A673 (cell line): ENCODE measurements at regions not wholly inside any gene's neighbourhood (a gene's known extent, or its start where the extent isn't known, plus 50 kb on each side); places are given as distances from the start of the nearest gene placed in this dataset.

ENCODE experiments used
- BruUV-seq: library from RNA; stranded (reverse); fragments of 400-500 nt; replicated peaks from 2 replicates; lab custom pipeline; 2021; lab: Mats Ljungman, UMichigan
- CTCF ChIA-PET: fragments of 300-600 bp; sonication (Branson Sonifier 250); formaldehyde crosslinking; loops from one replicate; lab custom pipeline; 2022; ENCODE audit warnings: antibody characterized with exemption; lab: Charles Lee
- POLR2A ChIA-PET: fragments of 300-600 bp; sonication (Branson Sonifier 250); formaldehyde crosslinking; loops from one replicate; lab custom pipeline; 2022; ENCODE audit warnings: antibody characterized with exemption; ENCODE audit not compliant: low non-redundant PET; lab: Charles Lee
- DNase-seq: peaks from one replicate; pipeline ENCODE4 v3.0.0-alpha.2; 2015; ENCODE audit warnings: low spot score
- H3K27ac ChIP-seq: fragments of 200-600 bp; sonication (generic); 2 replicates; pipeline ENCODE4 v1.5.1; 2016; ENCODE audit warnings: mixed run types, low read depth, mild to moderate bottlenecking, mixed read lengths, antibody characterized with exemption, low read length; ENCODE audit not compliant: poor library complexity, severe bottlenecking
- H3K27me3 ChIP-seq: fragments of 200-600 bp; sonication (generic); replicated peaks from 2 replicates; pipeline ENCODE4 v1.6.1; 2017; ENCODE audit warnings: mixed run types, low read depth, mild to moderate bottlenecking, mixed read lengths, antibody characterized with exemption, low read length; ENCODE audit not compliant: insufficient read depth, poor library complexity
- H3K36me3 ChIP-seq: fragments of 200-600 bp; sonication (generic); 2 replicates; pipeline ENCODE4 v1.6.1; 2016; ENCODE audit warnings: mixed run types, mild to moderate bottlenecking, mixed read lengths, antibody characterized with exemption, low read length; ENCODE audit not compliant: insufficient read depth, poor library complexity, severe bottlenecking
- H3K4me1 ChIP-seq: fragments of 200-600 bp; sonication (generic); 2 replicates; pipeline ENCODE4 v1.6.1; 2017; ENCODE audit warnings: mixed run types, mild to moderate bottlenecking, mixed read lengths, antibody characterized with exemption, low read length; ENCODE audit not compliant: insufficient read depth, poor library complexity, severe bottlenecking
- H3K4me3 ChIP-seq: fragments of 200-600 bp; sonication (generic); 2 replicates; pipeline ENCODE4 v1.5.1; 2016; ENCODE audit warnings: low read depth, mixed run types, mild to moderate bottlenecking, mixed read lengths, low read length; ENCODE audit not compliant: poor library complexity, severe bottlenecking
- H3K9me3 ChIP-seq: fragments of 200-600 bp; sonication (generic); 2 replicates; pipeline ENCODE4 v1.6.1; 2016; ENCODE audit warnings: mixed run types, low read depth, mild to moderate bottlenecking, mixed read lengths, antibody characterized with exemption, low read length; ENCODE audit not compliant: poor library complexity, severe bottlenecking
- CTCF ChIP-seq: fragments of 300-800, 200-600 bp; sonication (generic); conservative IDR thresholded peaks from 2 replicates; pipeline ENCODE4 v1.5.1; 2017; ENCODE audit warnings: low read depth, mild to moderate bottlenecking, antibody characterized with exemption, low read length, moderate library complexity, mixed read lengths
- EZH2 ChIP-seq: fragments of 200-600 bp; sonication (generic); IDR thresholded peaks from 2 replicates; pipeline ENCODE4 v1.6.1; 2017; ENCODE audit warnings: borderline replicate concordance, low read depth, mild to moderate bottlenecking, mixed read lengths, antibody characterized with exemption, low read length; ENCODE audit not compliant: poor library complexity, severe bottlenecking
- intact Hi-C: fragments of 100-400 bp; cut with micrococcal nuclease; formaldehyde crosslinking; loops from one replicate; pipeline ENCODE4 v1.10.0; 2022; ENCODE audit not compliant: unreplicated experiment

GRCh38 chr1:221149555-221150075, 270.4 kb downstream of the HLX start:
- ChIA-PET CTCF (no interaction called here), POLR2A (no interaction called here)
- no peaks in the 10 kb centered on the region for H3K36me3 ChIP-seq
- H3K4me1 ChIP-seq = no peaks in the 10 kb centered on the region
- H3K4me3 ChIP-seq = no peak overlapping the region
- no peaks in the 10 kb centered on the region for H3K9me3 ChIP-seq
- no peak overlapping the region for H3K27ac ChIP-seq
- intact Hi-C loops = no loop called here
- BruUV-seq = no TSS peak
- no peak for TF ChIP-seq CTCF
- TF ChIP-seq EZH2 = no peak
- no peak for DNase-seq
- no peaks in the 10 kb centered on the region for H3K27me3 ChIP-seq

- CTCF ChIA-PET = no interaction called here
- intact Hi-C loops = no loop called here
- Histone ChIP-seq H3K27ac (no peak overlapping the region), H3K27me3 (no peaks in the 10 kb centered on the region), H3K4me3 (no peak overlapping the region), H3K4me1 (no peaks in the 10 kb centered on the region), H3K36me3 (no peaks in the 10 kb centered on the region), H3K9me3 (no peaks in the 10 kb centered on the region)
- TF ChIP-seq CTCF (no peak), EZH2 (no peak)
- no peak for DNase-seq
- no TSS peak for BruUV-seq
- POLR2A ChIA-PET = no interaction called here
These were observed 271.8 kb downstream of the HLX start for GRCh38 chr1:221150996-221151395.

- BruUV-seq = no TSS peak
- Histone ChIP-seq H3K4me1 (no peaks in the 10 kb centered on the region), H3K36me3 (no peaks in the 10 kb centered on the region), H3K27me3 (no peaks in the 10 kb centered on the region), H3K27ac (no peak overlapping the region), H3K4me3 (no peak overlapping the region), H3K9me3 (no peaks in the 10 kb centered on the region)
- DNase-seq = no peak
- ChIA-PET CTCF (no interaction called here), POLR2A (no interaction called here)
- TF ChIP-seq EZH2 (no peak), CTCF (no peak)
- intact Hi-C loops = no loop called here
These were observed 275.7 kb downstream of the HLX start for GRCh38 chr1:221154932-221155331.
